ENCODE measurements at regions not wholly inside any gene's neighbourhood (a gene's known extent, or its start where the extent isn't known, plus 50 kb on each side); places are given as distances from the start of the nearest gene placed in this dataset.

GRCh38 chr4:56244681-56245080 lies 142.6 kb downstream of the AASDH start:
- Histone ChIP-seq H3K27ac (ENCODE audit: low read length) (no peak overlapping the region), H3K4me3 (ENCODE audit: low read length) (no peak overlapping the region), H3K36me3 (ENCODE audit: control insufficient read depth, insufficient read depth, low read length) (no peaks in the 10 kb centered on the region), H3K4me1 (ENCODE audit: control insufficient read depth, insufficient read depth, low read length) (peaks cover 3% of the 10 kb centered on the region; the same call in 1 of the 2 replicates), H3K27me3 (ENCODE audit: control insufficient read depth, insufficient read depth, low read length) (no peaks in the 10 kb centered on the region), H3K9me3 (ENCODE audit: control insufficient read depth, insufficient read depth, low read length) (no peaks in the 10 kb centered on the region)
- DNase-seq (ENCODE audit: low read depth, low spot score), result no peak

- Histone ChIP-seq H3K9me3 (ENCODE audit: control insufficient read depth, insufficient read depth, low read length) (no peaks in the 10 kb centered on the region), H3K27ac (ENCODE audit: low read length) (no peak overlapping the region), H3K27me3 (ENCODE audit: control insufficient read depth, insufficient read depth, low read length) (no peaks in the 10 kb centered on the region), H3K4me3 (ENCODE audit: low read length) (no peak overlapping the region), H3K4me1 (ENCODE audit: control insufficient read depth, insufficient read depth, low read length) (peaks cover 3% of the 10 kb centered on the region; the same call in 1 of the 2 replicates), H3K36me3 (ENCODE audit: control insufficient read depth, insufficient read depth, low read length) (no peaks in the 10 kb centered on the region)
- WGBS (ENCODE audit: insufficient coverage, insufficient read length), result no CpG with 5 or more reads among the region's 2 CpGs
- no peak for DNase-seq (ENCODE audit: low read depth, low spot score)
These were observed 144.2 kb downstream of the AASDH start for GRCh38 chr4:56243107-56243506.

GRCh38 chr4:56241500-56241899 lies 145.8 kb downstream of the AASDH start:
- Histone ChIP-seq H3K4me3 (ENCODE audit: low read length) (no peak overlapping the region), H3K27me3 (ENCODE audit: control insufficient read depth, insufficient read depth, low read length) (no peaks in the 10 kb centered on the region), H3K9me3 (ENCODE audit: control insufficient read depth, insufficient read depth, low read length) (no peaks in the 10 kb centered on the region), H3K27ac (ENCODE audit: low read length) (no peak overlapping the region), H3K4me1 (ENCODE audit: control insufficient read depth, insufficient read depth, low read length) (peaks cover 3% of the 10 kb centered on the region; the same call in 1 of the 2 replicates), H3K36me3 (ENCODE audit: control insufficient read depth, insufficient read depth, low read length) (no peaks in the 10 kb centered on the region)
- DNase-seq (ENCODE audit: low read depth, low spot score), result no peak
- WGBS (ENCODE audit: insufficient coverage, insufficient read length), result no CpG with 5 or more reads among the region's 6 CpGs

GRCh38 chr4:56240554-56241174 lies 146.6 kb downstream of the AASDH start:
- H3K36me3 ChIP-seq (ENCODE audit: control insufficient read depth, insufficient read depth, low read length), result no peaks in the 10 kb centered on the region
- no peak for DNase-seq (ENCODE audit: low read depth, low spot score)
- no peaks in the 10 kb centered on the region for H3K9me3 ChIP-seq (ENCODE audit: control insufficient read depth, insufficient read depth, low read length)
- H3K4me3 ChIP-seq (ENCODE audit: low read length), result no peak overlapping the region
- H3K4me1 ChIP-seq (ENCODE audit: control insufficient read depth, insufficient read depth, low read length), result no peaks in the 10 kb centered on the region
- no peaks in the 10 kb centered on the region for H3K27me3 ChIP-seq (ENCODE audit: control insufficient read depth, insufficient read depth, low read length)
- no peak overlapping the region for H3K27ac ChIP-seq (ENCODE audit: low read length)
- WGBS (ENCODE audit: insufficient coverage, insufficient read length), result no CpG with 5 or more reads among the region's 7 CpGs

GRCh38 chr4:56238251-56238650 lies 149.0 kb downstream of the AASDH start:
- Histone ChIP-seq H3K36me3 (ENCODE audit: control insufficient read depth, insufficient read depth, low read length) (no peaks in the 10 kb centered on the region), H3K4me1 (ENCODE audit: control insufficient read depth, insufficient read depth, low read length) (no peaks in the 10 kb centered on the region), H3K9me3 (ENCODE audit: control insufficient read depth, insufficient read depth, low read length) (no peaks in the 10 kb centered on the region), H3K4me3 (ENCODE audit: low read length) (no peak overlapping the region), H3K27me3 (ENCODE audit: control insufficient read depth, insufficient read depth, low read length) (no peaks in the 10 kb centered on the region), H3K27ac (ENCODE audit: low read length) (no peak overlapping the region)
- no peak for DNase-seq (ENCODE audit: low read depth, low spot score)
- WGBS (ENCODE audit: insufficient coverage, insufficient read length), result no CpG with 5 or more reads among the region's 3 CpGs

- WGBS (ENCODE audit: insufficient coverage, insufficient read length), result no CpG with 5 or more reads among the region's 4 CpGs
These were observed 151.6 kb downstream of the AASDH start for GRCh38 chr4:56235725-56236124.

GRCh38 chr4:56235011-56235410 lies 152.3 kb downstream of the AASDH start:
- H3K4me3 ChIP-seq (ENCODE audit: low read length), result no peak overlapping the region
- H3K4me1 ChIP-seq (ENCODE audit: control insufficient read depth, insufficient read depth, low read length), result no peaks in the 10 kb centered on the region
- no peak overlapping the region for H3K27ac ChIP-seq (ENCODE audit: low read length)
- H3K9me3 ChIP-seq (ENCODE audit: control insufficient read depth, insufficient read depth, low read length), result no peaks in the 10 kb centered on the region
- no CpG with 5 or more reads among the region's 3 CpGs for WGBS (ENCODE audit: insufficient coverage, insufficient read length)
- H3K27me3 ChIP-seq (ENCODE audit: control insufficient read depth, insufficient read depth, low read length), result no peaks in the 10 kb centered on the region
- H3K36me3 ChIP-seq (ENCODE audit: control insufficient read depth, insufficient read depth, low read length), result no peaks in the 10 kb centered on the region
- DNase-seq (ENCODE audit: low read depth, low spot score), result no peak

More at GRCh38 chr4:56235725-56236124, 151.6 kb downstream of the AASDH start:
- Histone ChIP-seq H3K4me3 (ENCODE audit: low read length) (no peak overlapping the region), H3K27me3 (ENCODE audit: control insufficient read depth, insufficient read depth, low read length) (no peaks in the 10 kb centered on the region), H3K36me3 (ENCODE audit: control insufficient read depth, insufficient read depth, low read length) (no peaks in the 10 kb centered on the region), H3K4me1 (ENCODE audit: control insufficient read depth, insufficient read depth, low read length) (no peaks in the 10 kb centered on the region), H3K9me3 (ENCODE audit: control insufficient read depth, insufficient read depth, low read length) (no peaks in the 10 kb centered on the region), H3K27ac (ENCODE audit: low read length) (no peak overlapping the region)
- DNase-seq (ENCODE audit: low read depth, low spot score), result no peak

GRCh38 chr4:56234098-56234497 lies 153.2 kb downstream of the AASDH start:
- no peak overlapping the region for H3K27ac ChIP-seq (ENCODE audit: low read length)
- no peak for DNase-seq (ENCODE audit: low read depth, low spot score)
- no CpG with 5 or more reads among the region's 1 CpG for WGBS (ENCODE audit: insufficient coverage, insufficient read length)

GRCh38 chr4:56231410-56231809 lies 155.9 kb downstream of the AASDH start:
- H3K9me3 ChIP-seq (ENCODE audit: control insufficient read depth, insufficient read depth, low read length), result no peaks in the 10 kb centered on the region
- WGBS (ENCODE audit: insufficient coverage, insufficient read length), result no CpG with 5 or more reads among the region's 3 CpGs
- no peaks in the 10 kb centered on the region for H3K36me3 ChIP-seq (ENCODE audit: control insufficient read depth, insufficient read depth, low read length)
- no peak for DNase-seq (ENCODE audit: low read depth, low spot score)
- no peaks in the 10 kb centered on the region for H3K4me1 ChIP-seq (ENCODE audit: control insufficient read depth, insufficient read depth, low read length)
- H3K27me3 ChIP-seq (ENCODE audit: control insufficient read depth, insufficient read depth, low read length), result no peaks in the 10 kb centered on the region
- no peak overlapping the region for H3K4me3 ChIP-seq (ENCODE audit: low read length)
- no peak overlapping the region for H3K27ac ChIP-seq (ENCODE audit: low read length)

More at GRCh38 chr4:56234098-56234497, 153.2 kb downstream of the AASDH start:
- Histone ChIP-seq H3K4me1 (ENCODE audit: control insufficient read depth, insufficient read depth, low read length) (no peaks in the 10 kb centered on the region), H3K4me3 (ENCODE audit: low read length) (no peak overlapping the region), H3K9me3 (ENCODE audit: control insufficient read depth, insufficient read depth, low read length) (no peaks in the 10 kb centered on the region), H3K36me3 (ENCODE audit: control insufficient read depth, insufficient read depth, low read length) (no peaks in the 10 kb centered on the region), H3K27me3 (ENCODE audit: control insufficient read depth, insufficient read depth, low read length) (no peaks in the 10 kb centered on the region)

GRCh38 chr4:56229947-56230346 lies 157.3 kb downstream of the AASDH start:
- no peaks in the 10 kb centered on the region for H3K36me3 ChIP-seq (ENCODE audit: control insufficient read depth, insufficient read depth, low read length)
- no peaks in the 10 kb centered on the region for H3K27me3 ChIP-seq (ENCODE audit: control insufficient read depth, insufficient read depth, low read length)
- H3K4me1 ChIP-seq (ENCODE audit: control insufficient read depth, insufficient read depth, low read length), result no peaks in the 10 kb centered on the region
- no peak overlapping the region for H3K4me3 ChIP-seq (ENCODE audit: low read length)
- no peak for DNase-seq (ENCODE audit: low read depth, low spot score)
- H3K27ac ChIP-seq (ENCODE audit: low read length), result no peak overlapping the region
- WGBS (ENCODE audit: insufficient coverage, insufficient read length), result no CpG with 5 or more reads among the region's 1 CpG
- H3K9me3 ChIP-seq (ENCODE audit: control insufficient read depth, insufficient read depth, low read length), result no peaks in the 10 kb centered on the region

GRCh38 chr4:56227301-56227835 lies 159.9 kb downstream of the AASDH start:
- Histone ChIP-seq H3K27ac (ENCODE audit: low read length) (no peak overlapping the region), H3K4me3 (ENCODE audit: low read length) (no peak overlapping the region), H3K4me1 (ENCODE audit: control insufficient read depth, insufficient read depth, low read length) (no peaks in the 10 kb centered on the region), H3K9me3 (ENCODE audit: control insufficient read depth, insufficient read depth, low read length) (no peaks in the 10 kb centered on the region), H3K36me3 (ENCODE audit: control insufficient read depth, insufficient read depth, low read length) (no peaks in the 10 kb centered on the region), H3K27me3 (ENCODE audit: control insufficient read depth, insufficient read depth, low read length) (no peaks in the 10 kb centered on the region)
- no peak for DNase-seq (ENCODE audit: low read depth, low spot score)
- WGBS (ENCODE audit: insufficient coverage, insufficient read length), result no CpG with 5 or more reads among the region's 6 CpGs
